Omental fat pad (tissue), 3 donors: ENCODE measurements at regions not wholly inside any gene's neighbourhood (a gene's known extent, or its start where the extent isn't known, plus 50 kb on each side); places are given as distances from the start of the nearest gene placed in this dataset.
"Not testable (repeated sequence)": the region's sequence is repeated elsewhere in the genome, so short reads cannot be mapped to it uniquely, and the experiment has no call there.

ENCODE experiments used
- ATAC-seq: fragments of 150-250 bp; one replicate; pipeline ENCODE4 v1.9.1; 2016; ENCODE audit warnings: mild to moderate bottlenecking, moderate library complexity; ENCODE audit not compliant: low FRiP score
- DNase-seq: peaks from one replicate; pipeline ENCODE4 v3.0.0-alpha.2; 2019; ENCODE audit warnings: low spot score
- CTCF ChIP-seq, 3 donors: fragments of 450-650 bp; IDR thresholded peaks; one replicate each; pipeline ENCODE4 v1.5.1; 2016 to 2017; ENCODE audit warnings: antibody characterized with exemption in 3 of 3, mild to moderate bottlenecking in 3 of 3, moderate library complexity in 2 of 3

- TF ChIP-seq CTCF (IDR thresholded peaks at IDR 0.05) = no peak
- ATAC-seq (no peak), DNase-seq (no peak)
Observed at GRCh38 chr18:34942276-34942675, 98.9 kb upstream of the MAPRE2 start.

GRCh38 chr18:34942975-34943374, 98.2 kb upstream of the MAPRE2 start:
- no peak for TF ChIP-seq CTCF (IDR thresholded peaks at IDR 0.05)
- no peak for ATAC-seq

GRCh38 chr18:34943587-34943986, 97.6 kb upstream of the MAPRE2 start:
- no peak for ATAC-seq
- TF ChIP-seq CTCF (IDR thresholded peaks at IDR 0.05) = no peak

More at GRCh38 chr18:34942975-34943374, 98.2 kb upstream of the MAPRE2 start:
- no peak for DNase-seq

GRCh38 chr18:34947711-34948125, 93.5 kb upstream of the MAPRE2 start:
- no peak for DNase-seq
- TF ChIP-seq CTCF (IDR thresholded peaks at IDR 0.05) = no peak
- ATAC-seq = no peak

More at GRCh38 chr18:34943587-34943986, 97.6 kb upstream of the MAPRE2 start:
- DNase-seq = no peak

GRCh38 chr18:34951625-34952379, 89.4 kb upstream of the MAPRE2 start:
- ATAC-seq (no peak), DNase-seq (no peak)
- TF ChIP-seq CTCF (IDR thresholded peaks at IDR 0.05) = no peak

- ATAC-seq (no peak), DNase-seq (no peak)
- no peak for TF ChIP-seq CTCF (IDR thresholded peaks at IDR 0.05)
Observed at GRCh38 chr18:34953212-34953611, 88.0 kb upstream of the MAPRE2 start.

GRCh38 chr18:34955494-34955893, 85.7 kb upstream of the MAPRE2 start:
- not testable (repeated sequence) for DNase-seq, ATAC-seq
